Stimulated activated CD4-positive, alpha-beta T cell treated with anti-CD3 and anti-CD28 coated beads, TNF-alpha, amount 100 ng/mL, for 24 hours (primary cell): ENCODE measurements at regions not wholly inside any gene's neighbourhood (a gene's known extent, or its start where the extent isn't known, plus 50 kb on each side); places are given as distances from the start of the nearest gene placed in this dataset.
"Not testable (repeated sequence)": the region's sequence is repeated elsewhere in the genome, so short reads cannot be mapped to it uniquely, and the experiment has no call there.

Experiments used
- DNase-seq, 3 experiments: peaks; one replicate each; pipeline ENCODE4 v3.0.0-alpha.2; 2020; ENCODE audit warnings: low read depth in 3 of 3

DNA sequence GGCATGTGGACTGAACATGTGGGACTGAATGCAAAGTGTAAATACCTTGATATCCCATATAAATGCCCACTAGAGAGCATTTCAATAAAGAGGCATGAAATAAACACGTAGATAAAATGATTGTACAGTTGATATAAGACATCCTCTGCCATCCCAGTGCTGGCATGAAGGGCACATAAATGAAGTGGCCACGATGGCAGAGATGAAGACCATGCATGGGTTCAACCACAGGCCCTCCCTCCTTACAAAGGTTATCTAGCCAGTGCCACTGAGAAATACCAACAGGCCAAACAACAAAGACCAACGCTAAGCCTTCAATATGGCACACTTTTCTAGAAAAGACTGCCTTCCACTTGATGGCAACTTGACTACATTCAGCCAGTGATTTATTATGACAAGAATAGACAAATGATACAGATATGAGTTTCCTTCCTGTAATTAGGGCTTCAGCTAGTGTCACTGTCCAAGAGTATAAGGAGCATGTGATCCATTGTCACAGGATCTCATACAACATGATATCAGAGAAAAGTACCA, 493.9 kb upstream of the MAP2 start:
- DNase-seq: no peak

DNA sequence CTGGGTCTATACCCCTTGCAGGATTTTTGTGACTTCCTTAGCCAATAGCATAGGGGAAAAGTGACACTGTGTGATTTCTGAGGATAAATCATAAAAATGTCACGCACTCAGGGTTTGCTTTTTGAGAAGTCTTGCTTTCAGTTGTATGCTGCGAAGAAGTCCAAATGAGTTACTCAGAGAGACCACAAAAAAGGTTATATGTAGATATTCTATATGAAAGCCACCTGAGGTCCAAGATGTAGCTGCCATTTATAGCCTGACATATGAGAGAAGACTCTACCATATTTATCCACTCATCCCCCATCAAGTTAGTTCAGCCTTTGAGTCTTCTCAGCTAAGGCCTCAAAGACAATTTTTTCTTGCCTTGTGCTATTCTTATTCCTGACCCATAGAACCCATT, 488.3 kb upstream of the MAP2 start:
- DNase-seq: no peak

DNA sequence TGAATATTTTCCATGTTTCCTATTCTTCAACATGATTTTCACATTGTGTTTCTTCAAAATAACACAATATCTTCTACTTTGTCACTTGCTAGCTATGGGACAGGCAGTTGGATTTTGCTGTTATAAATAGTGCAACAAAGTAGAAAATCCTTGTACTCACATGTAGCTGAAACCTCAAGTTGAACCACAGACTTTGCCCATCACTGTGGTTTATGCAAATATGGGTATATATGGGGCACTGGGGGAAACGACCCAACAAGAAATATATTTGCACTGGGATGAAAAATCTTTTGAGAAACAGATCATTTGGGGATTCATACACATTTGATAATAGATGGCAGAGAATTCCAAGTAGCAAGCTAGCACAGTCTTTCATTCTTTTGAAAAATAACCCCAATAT, 486.3 kb upstream of the MAP2 start:
- no peak for DNase-seq

DNA sequence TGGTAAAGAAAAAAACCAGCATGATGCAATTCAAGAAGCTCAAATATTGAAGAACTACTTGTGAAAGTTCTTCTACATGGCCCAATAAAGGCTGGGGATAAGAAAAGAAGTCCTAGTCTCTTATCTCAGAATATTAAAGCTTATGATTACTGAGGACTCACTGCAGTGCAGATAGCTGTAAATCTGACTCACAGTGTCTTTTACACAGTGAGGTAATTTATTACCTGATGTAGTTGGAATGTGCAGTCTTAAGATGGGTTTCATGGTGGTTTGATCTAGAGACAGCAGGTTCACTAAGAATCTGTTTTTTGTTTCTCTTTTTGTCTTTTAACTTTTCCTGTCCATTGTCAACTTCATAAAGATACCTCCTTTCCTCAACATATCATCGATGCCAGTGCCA, 484.0 kb upstream of the MAP2 start:
- DNase-seq: no peak

DNA sequence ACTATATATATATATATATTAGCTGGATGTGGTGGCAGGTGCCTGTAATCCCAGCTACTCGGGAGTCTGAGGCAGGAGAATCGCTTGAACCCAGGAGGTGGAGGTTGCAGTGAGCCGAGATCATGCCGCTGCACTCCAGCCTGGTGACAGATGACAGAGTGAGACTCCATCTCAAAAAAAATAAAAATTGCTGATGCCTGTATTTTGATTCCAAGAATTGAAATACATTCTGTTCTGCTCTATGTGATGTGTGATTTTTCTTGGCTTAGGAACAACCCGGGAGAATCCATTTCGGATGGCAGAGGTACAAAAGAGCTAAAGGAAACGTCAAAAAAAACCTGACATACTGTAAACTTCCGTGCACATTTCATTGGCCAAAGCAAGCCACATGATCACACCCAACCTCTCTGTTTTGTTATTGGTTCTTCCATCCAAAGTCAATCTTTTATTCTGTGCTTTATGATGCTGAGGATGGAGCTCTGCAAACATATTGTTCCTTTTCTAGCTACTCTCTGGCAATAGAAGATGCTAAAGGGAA, 478.1 kb upstream of the MAP2 start:
- DNase-seq: no peak

DNA sequence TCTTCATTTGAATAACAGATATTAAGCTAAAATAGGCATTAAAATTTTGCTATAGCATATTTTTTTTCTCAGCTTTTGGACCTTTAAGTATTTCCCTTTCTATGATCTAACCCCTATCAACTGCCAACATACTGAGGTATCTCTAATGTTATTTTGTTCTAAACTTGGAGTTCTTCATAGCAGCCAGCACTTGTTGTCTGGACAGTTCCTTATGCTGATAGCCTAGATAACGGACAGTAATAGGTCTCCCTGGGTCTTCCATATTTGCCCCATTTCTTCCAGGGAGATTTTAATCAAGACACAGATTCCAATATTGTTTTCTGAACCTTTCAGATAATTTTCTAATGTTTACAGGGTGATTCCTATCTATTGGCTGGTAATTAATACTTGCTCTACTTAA, 475.8 kb upstream of the MAP2 start:
- no peak for DNase-seq

DNA sequence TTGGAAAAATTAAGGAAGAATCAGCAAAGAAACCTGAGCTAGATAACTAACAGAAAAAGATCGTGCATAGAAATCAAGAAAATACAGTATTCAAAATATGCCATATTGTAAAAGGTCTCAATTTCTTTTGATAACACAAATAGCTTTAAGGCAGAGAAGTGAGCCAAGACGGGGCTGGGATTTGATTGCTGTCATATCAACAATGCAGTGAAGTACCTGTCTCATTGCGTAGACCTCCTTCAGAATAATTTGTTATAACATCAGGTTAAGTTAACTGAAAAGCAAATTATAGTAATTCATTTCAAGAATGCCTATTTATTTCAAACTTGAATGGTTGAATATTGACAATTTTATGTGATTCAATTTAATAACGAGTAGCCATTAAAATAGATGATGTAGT, 453.8 kb upstream of the MAP2 start:
- no peak for DNase-seq

DNA sequence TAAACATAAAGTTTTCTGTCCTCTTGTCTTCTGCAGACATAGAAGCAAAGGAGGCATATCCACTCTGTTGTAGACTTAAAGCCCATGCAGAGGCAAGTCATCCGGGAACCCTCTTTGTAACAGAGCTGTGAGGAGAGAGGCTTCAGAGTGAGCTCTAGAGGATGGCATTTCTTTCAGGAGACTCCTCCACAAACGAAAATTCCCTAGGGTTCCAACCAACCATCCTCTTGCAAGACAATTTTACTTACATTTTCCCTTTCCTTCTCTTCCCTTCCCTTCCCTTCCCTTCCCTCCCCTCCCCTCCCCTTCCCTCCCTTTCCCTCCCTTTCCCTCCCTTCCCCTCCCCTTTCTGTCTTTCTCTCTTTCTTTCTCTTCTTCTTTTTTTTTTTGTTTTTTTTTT, 446.3 kb upstream of the MAP2 start:
- DNase-seq: no peak

DNA sequence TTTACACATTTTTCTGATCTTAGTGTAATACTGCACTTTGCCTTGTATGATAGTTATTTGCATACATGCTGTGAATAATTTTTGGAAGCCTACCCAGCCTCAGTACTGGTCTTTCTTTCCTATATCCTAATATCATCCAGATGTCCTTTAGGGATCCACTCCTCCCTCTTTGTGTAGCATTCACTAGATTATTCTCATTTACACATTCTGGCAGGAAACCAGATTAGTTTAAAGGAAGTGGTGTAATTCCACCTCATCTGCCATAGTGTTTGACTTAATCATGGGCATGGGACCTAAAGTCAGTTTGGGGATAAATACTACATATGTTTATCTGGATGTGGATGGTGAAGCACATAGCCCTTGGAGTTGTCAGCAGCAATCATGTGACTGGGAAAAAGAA, 444.9 kb upstream of the MAP2 start:
- DNase-seq: no peak

DNA sequence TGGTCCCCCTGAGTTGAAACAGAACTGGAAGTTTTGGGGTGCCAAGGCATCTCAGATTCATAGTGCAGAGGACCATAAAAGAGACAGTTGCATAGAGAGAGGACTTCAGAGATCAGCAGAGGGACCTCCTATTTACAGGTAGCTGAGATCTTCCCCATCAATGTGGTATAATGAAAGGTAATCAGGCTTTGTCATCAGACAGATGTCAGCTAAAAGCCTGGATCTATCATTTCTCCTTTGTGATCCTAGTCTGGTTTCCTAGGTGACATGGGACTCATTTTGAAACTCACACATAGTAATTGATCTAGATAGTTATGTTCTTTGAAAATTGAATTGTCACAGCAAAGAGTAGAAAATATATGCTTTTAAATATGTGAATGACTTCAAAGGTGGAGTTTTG, 443.5 kb upstream of the MAP2 start:
- no peak for DNase-seq

DNA sequence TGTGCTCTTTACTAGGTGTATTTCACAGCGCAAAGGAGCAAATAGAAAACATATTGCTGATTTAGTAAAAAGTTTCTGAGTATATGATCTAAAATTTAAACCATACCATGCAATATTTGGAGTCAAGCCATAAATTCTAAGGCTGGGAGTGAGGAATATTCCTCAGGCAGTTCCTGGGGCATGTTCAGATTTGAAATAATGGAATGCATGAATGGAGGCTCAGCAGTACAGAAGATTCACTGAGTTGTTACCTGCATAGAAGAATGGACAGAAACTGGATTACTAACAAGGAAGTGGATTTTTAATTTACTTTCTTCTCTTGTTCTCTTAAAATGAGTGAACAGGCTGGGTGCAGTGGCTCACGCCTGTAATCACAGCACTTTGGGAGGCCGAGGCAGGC, 441.0 kb upstream of the MAP2 start:
- no peak for DNase-seq

DNA sequence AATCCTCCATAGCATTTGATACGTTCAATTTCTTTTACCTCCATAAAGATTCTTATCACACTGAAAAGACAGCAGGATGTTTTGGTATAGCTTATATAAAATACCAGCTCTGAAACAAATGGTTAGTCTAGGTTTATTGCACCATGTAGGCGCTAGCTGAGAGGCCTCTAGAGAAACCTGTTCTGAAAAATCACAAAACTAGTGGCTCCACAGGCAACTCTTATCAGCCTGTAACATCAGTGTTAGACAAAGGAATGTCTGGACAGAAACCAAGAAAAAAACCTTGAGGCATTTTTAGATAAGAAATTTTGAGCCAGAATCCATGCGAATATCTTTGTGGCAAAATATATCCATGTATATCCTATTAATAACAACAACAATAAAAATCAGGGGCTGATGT, 440.4 kb upstream of the MAP2 start:
- no peak for DNase-seq

DNA sequence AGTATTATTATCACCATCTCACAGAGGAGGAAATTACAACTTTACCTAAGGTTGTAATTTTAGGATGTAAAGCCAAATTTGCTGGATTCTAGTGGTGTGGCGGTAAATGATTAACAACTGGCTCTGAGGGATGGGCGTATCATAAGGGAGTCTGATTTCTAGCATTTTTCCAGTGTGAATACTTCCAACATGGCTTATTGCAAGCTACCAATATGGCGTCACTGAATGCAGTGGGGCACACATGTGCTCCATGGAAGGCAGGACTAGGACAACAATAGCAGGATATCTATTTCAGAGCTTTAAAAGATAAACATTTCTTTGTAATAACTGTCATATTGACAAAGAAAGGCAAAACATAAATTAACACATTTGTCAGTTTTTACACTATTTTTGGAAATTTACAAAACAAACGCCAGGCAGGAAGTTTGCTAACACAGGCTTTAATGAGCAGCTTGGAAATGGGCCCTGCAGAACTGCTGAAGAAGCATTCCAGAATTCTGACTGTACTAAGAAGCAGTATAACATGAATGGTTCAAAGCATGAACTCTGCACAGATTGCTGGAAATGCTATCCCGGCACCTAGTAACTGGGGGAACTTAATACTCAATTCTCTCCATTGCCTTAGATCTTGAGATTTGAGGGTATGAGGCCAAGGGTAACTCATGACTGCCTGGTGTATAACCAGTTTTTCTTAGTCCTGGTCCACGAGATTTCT, 439.3 kb upstream of the MAP2 start:
- DNase-seq: no peak

DNA sequence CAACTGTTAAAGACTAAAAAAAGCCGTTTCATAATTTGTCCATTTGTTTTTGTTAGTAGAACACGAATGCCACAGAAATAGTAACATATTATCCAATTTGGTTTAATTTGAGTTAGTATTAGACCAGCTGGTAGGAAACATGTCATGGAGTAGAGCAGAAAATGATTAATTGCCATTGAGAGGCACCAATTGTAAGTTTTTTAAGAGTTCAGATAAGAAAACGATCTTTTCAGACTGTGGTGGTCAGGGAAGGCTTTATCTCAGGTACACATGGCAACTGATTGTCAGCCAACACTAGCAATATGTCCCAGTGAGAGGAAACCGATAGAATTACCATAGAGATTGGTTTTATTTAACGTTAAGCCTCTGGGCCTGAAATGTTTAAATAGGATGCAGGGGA, 438.2 kb upstream of the MAP2 start:
- DNase-seq: no peak

DNA sequence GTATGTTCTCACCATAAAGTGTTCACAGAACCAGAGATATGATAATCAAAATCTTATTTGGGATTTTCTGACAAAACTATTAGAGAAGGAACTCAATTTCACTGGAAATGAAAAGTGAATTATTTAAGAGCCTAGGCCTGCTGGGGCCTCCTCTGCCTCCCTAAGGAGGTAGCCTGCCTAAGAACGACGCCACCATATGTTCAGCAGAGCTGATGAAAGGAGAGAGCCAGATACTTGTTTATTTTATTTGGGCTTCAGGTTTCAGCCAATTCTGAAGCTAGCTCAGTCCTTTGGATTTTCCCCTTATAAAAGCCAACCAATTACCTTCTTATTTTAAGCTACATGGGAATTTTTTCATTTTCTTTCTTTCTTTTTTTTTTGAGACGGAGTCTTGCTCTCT, 433.1 kb upstream of the MAP2 start:
- no peak for DNase-seq

DNA sequence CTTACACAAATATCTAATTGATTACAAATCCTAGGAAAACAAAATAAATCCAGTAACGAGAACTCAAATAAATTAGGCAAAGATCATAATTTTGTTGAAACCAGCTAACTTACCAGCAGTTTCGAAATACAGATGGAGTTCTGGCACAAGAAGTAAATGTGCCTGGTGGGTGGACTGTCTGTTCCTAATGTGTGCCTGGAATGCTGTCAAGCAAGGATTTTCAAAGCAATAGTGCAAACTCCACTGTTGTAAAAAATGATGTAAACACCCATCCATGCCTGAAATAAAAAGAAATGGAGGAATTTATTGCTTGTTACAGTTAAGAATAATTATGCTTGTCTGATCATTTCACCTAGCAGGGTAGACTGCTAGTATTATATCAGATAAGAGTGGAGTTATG, 423.9 kb upstream of the MAP2 start:
- DNase-seq: no peak

DNA sequence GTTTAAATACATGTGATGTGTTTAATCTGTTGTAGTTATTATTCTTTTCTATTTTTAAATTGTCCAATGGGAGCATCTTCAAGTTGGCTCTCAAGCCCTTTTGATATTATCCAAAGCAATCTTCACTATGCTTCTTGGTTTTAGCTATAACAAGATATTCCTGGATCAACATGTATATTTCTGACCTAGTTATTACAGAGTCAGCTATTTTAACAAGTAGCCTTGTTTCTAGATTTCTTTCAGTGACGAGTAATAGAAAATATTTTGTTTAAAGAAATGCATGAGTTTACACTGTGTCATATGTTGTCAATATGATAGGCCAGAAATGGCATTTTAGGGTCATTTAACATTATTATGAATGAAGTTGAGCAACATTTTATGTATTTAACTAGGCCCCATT, 421.8 kb upstream of the MAP2 start:
- no peak for DNase-seq

DNA sequence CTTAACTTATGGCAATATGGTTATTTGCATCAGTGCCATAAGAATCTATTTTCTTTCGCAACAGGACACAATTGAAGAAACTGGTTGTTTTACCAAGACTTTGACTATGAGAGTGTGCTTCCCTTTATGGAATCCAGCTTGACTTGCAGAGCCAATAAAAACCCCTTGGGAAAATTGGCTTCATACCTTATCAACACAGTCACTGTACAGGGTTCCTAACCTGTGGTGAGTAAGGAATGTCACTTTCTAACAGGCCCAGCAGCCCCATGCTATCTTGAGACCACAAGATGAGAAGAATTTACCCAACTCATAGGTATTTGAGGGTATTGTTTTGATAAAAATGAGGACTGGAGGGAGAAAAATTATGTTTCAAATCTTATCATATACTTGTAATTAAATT, 418.5 kb upstream of the MAP2 start:
- no peak for DNase-seq

DNA sequence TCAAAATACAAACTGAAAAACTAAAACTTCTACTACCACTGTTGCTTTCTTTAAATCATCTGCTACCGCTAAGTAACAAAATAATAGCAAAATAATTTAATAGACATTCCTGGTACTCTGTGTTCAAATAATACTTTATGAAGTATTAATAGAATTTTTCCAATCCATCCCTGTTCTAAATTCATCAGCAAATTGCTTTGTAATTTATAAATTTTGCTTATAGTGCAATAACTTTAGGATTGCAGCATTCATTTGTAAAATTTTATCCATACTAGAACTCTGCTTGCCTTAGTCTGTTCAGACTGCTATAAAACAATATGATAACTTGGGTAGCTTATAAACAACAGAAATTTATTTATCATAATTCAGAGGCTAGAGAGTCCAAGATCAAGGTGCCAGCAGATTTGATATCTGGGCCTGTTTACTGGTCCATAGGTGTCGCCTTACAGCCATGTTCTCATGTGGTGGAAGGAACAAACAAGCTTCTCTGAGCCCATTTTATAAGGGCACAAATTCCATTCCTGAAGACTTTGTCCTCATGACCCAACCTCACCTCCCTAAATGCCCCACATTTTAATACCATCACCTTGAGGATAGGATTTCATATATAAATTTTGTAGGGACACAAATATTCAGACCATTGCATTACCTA, 415.1 kb upstream of the MAP2 start:
- DNase-seq: no peak

DNA sequence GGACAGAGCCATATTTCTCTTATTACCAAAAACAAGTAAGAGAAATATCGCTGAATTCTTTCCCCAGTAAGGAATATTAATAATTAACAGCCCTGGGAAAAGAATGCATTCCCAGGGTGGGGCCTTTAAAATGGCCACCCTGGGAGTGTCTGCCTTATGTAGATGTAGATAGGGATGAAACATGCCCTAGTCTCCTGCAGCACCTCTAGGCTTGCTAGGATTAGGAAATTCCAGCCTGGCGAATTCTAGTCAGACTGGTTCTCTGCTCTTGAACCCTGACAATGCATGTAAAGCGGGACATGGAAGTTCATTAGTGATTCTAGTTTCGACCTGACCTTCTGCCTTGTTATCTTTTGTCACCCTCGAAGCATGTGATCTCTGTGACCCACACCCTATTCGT, 405.2 kb upstream of the MAP2 start:
- DNase-seq: not testable (repeated sequence)

DNA sequence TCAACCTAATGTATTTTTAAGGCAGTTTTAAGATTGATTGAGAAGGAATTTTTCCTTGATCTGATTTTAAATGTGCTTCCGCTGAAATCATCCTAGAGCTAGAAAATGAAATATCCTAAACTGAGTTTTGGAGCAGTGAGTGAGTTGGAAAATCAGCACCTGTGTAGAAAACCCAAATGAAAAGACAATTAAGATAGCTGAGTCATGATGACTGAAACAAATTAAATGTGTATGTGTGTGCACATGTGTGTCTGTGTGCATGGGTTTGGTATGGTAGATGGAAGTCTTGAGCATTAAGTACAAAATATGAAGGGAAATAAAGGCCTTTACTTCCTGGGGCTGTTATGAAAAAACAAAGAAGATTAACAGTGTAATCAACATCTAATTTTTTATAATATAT, 394.6 kb upstream of the MAP2 start:
- no peak for DNase-seq

DNA sequence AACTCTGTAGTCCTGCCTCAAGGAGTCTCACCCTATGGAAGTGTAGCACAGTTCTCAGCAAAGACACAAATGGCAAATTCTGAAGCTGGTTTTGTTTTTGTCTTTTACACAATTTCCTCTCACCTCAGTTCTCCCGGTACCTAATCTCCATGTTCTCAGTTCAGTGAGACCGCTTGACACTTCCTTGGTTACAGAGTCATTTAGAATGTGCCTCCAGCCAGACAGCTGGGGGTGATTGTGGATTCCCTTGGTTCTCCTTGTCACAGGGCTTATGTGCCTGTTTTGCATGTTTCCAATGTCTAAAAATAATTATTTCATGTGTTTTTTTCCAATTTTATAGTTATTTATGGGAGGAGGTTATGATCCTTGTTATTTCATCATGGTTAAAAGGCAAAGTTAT, 379.5 kb upstream of the MAP2 start:
- no peak for DNase-seq

DNA sequence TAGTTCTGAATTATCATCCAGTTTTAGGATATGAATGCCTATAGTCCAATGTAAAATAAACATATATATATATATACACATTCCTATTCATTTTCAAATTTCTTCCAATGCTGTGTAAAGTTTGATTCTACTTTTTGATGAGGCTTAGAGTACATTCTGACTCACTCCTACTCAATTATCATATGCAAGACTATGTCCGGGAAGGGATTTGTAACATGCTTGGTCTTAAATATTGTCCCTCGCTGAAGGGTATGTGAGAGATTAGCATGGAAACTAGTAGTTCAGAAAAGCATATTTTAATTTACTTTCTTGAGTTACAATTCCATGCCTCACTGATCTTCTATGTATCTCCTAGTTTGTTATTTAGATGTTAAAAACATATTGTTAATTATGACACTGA, 377.7 kb upstream of the MAP2 start:
- DNase-seq: no peak
